Common myeloid progenitor, CD34-positive (primary cell): ENCODE measurements at regions not wholly inside any gene's neighbourhood (a gene's known extent, or its start where the extent isn't known, plus 50 kb on each side); places are given as distances from the start of the nearest gene placed in this dataset.

ENCODE experiments used
- CTCF ChIA-PET: fragments of 350-600 bp; sonication (Branson Sonifier 250); formaldehyde crosslinking; loops from one replicate; lab custom pipeline; 2021; ENCODE audit warnings: antibody characterized with exemption; lab: Charles Lee
- POLR2A ChIA-PET: fragments of 350-600 bp; sonication (Branson Sonifier 250); formaldehyde crosslinking; loops from one replicate; lab custom pipeline; 2021; ENCODE audit warnings: antibody characterized with exemption; lab: Charles Lee
- DNase-seq, 3 donors: peaks; one replicate each; pipeline versions ENCODE4 v3.0.0 to v3.0.0-alpha.2; 2013
- H3K27ac ChIP-seq, 2 experiments: 1 replicate in 1 of 2; 2 replicates in 1 of 2; pipeline ENCODE4 v1.7.0; 2013; ENCODE audit warnings: inconsistent platforms in 2 of 2, low read length in 2 of 2, mild to moderate bottlenecking in 2 of 2, low read depth in 1 of 2, moderate library complexity in 1 of 2; ENCODE audit not compliant: severe bottlenecking in 2 of 2, insufficient read depth in 1 of 2, poor library complexity in 1 of 2
- H3K27me3 ChIP-seq, 5 experiments: replicated peaks in 2 of 5; 1 replicate in 3 of 5; 2 replicates in 2 of 5; pipeline versions ENCODE4 v1.6.1 to v1.7.0; 2013; ENCODE audit warnings: low read length in 4 of 5, mild to moderate bottlenecking in 2 of 5, moderate library complexity in 2 of 5, inconsistent platforms in 1 of 5; ENCODE audit not compliant: insufficient read depth in 5 of 5, control insufficient read depth in 4 of 5
- H3K36me3 ChIP-seq, 4 experiments: 1 replicate in 2 of 4; 2 replicates in 2 of 4; pipeline versions ENCODE4 v1.6.1 to v1.7.0; 2013; ENCODE audit warnings: low read length in 3 of 4, control low read depth in 1 of 4, mild to moderate bottlenecking in 1 of 4; ENCODE audit not compliant: control insufficient read depth in 4 of 4, insufficient read depth in 4 of 4
- H3K4me1 ChIP-seq, 4 experiments: 1 replicate in 3 of 4; 2 replicates in 1 of 4; pipeline versions ENCODE4 v1.6.1 to v1.7.1; 2013; ENCODE audit warnings: low read length in 3 of 4, mild to moderate bottlenecking in 3 of 4, control low read depth in 1 of 4, inconsistent platforms in 1 of 4, moderate library complexity in 1 of 4; ENCODE audit not compliant: control insufficient read depth in 4 of 4, insufficient read depth in 4 of 4; ENCODE audit errors: control extremely low read depth in 1 of 4
- H3K4me3 ChIP-seq, 7 experiments: 1 replicate in 4 of 7; 2 replicates in 3 of 7; pipeline versions ENCODE4 v1.5.1 to v1.7.0; 2013; ENCODE audit warnings: mild to moderate bottlenecking in 7 of 7, low read length in 6 of 7, moderate library complexity in 6 of 7, inconsistent platforms in 2 of 7, low read depth in 2 of 7, control low read depth in 1 of 7; ENCODE audit not compliant: insufficient read depth in 4 of 7, control insufficient read depth in 1 of 7; ENCODE audit errors: extremely low read depth in 1 of 7
- H3K9me3 ChIP-seq, 5 experiments: 1 replicate in 4 of 5; 2 replicates in 1 of 5; pipeline versions ENCODE4 v1.6.1 to v1.7.1; 2013; ENCODE audit warnings: low read length in 4 of 5, mild to moderate bottlenecking in 2 of 5, inconsistent platforms in 1 of 5, low read depth in 1 of 5, moderate library complexity in 1 of 5; ENCODE audit not compliant: control insufficient read depth in 4 of 5, insufficient read depth in 2 of 5; ENCODE audit errors: control extremely low read depth in 1 of 5
- WGBS: methylation state at CpG from one replicate; pipeline ENCODE4 v1.1.5; 2013; ENCODE audit not compliant: insufficient coverage; 5-methylcytosine and 5-hydroxymethylcytosine counted together

DNA sequence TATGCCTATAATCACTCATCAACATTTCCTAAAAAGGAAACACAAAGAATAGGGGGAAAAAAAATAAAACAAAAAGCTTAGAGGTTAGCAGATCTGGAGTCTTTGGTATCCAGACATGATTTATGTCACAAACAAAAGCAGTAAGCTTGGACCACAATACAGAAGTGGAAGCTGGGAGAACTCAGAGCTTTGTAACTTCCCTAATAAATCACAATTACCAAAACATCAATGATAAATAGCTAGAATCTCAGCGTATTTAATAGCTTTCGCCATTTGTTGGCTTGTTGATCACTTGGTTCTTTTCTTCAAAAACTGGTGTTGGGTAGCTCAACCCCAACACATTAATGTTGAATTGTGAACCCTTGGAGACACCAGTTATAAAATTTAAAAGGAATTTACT lies 392.5 kb downstream of the IRS1 start:
- Histone ChIP-seq H3K36me3 (no peaks in the 10 kb centered on the region), H3K9me3 (no peaks in the 10 kb centered on the region), H3K4me1 (no peaks in the 10 kb centered on the region), H3K4me3 (no peak overlapping the region), H3K27me3 (peaks cover 0 to 4% (median 0%) of the 10 kb centered on the region in 5 experiments), H3K27ac (no peak overlapping the region)
- peak in 2 of 3 donors; percentile 10 to 21 for DNase-seq
- ChIA-PET CTCF (no interaction called here), POLR2A (no interaction called here)
- no CpG with 5 or more reads among the region's 2 CpGs for WGBS

DNA sequence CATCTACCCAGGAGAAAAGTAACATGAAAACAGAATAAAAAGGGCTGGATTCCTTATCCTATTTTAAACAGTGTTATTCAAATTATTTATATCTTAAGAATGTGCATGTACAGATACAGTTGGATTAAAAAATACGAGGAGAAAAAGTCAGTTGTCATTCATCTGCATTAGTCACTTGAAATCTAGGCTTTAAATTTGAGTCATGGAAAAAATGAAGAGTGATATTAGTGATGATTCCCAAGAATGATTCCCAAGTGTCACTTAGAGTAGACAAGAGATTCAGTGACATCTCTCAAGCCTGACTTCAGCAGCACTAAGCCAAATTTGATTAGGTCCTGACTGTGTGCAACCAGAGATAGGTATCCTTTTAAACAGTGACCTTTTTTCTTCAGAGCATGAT lies 394.2 kb downstream of the IRS1 start:
- POLR2A ChIA-PET, result no interaction called here
- CTCF ChIA-PET, result no interaction called here
- WGBS, result 88% methylated on average over 1 of the region's 1 CpG

GRCh38 chr2:226403369-226403768 lies 396.3 kb downstream of the IRS1 start:
- Histone ChIP-seq H3K36me3 (no peaks in the 10 kb centered on the region), H3K27me3 (peaks cover 0 to 4% (median 0%) of the 10 kb centered on the region in 5 experiments), H3K9me3 (no peaks in the 10 kb centered on the region), H3K4me1 (no peaks in the 10 kb centered on the region), H3K27ac (no peak overlapping the region), H3K4me3 (no peak overlapping the region)
- 92% methylated on average over 2 of the region's 2 CpGs for WGBS
- CTCF ChIA-PET, result interaction anchor here (0.6 to 1.4 kb wide), 2 partner anchors 8 to 423 kb away, joined by 3 read pairs; no protein-coding TSS in a partner anchor
- DNase-seq, result no peak
- POLR2A ChIA-PET, result no interaction called here

More for the DNA sequence above, 394.2 kb downstream of the IRS1 start:
- H3K4me1 ChIP-seq, result no peaks in the 10 kb centered on the region
- H3K9me3 ChIP-seq, result no peaks in the 10 kb centered on the region
- H3K4me3 ChIP-seq, result no peak overlapping the region
- no peak for DNase-seq
- H3K27ac ChIP-seq, result no peak overlapping the region
- peaks cover 0 to 4% (median 0%) of the 10 kb centered on the region in 5 experiments for H3K27me3 ChIP-seq
- H3K36me3 ChIP-seq, result no peaks in the 10 kb centered on the region

- no CpG with 5 or more reads among the region's 1 CpG for WGBS
- H3K4me1 ChIP-seq, result no peaks in the 10 kb centered on the region
- H3K27ac ChIP-seq, result no peak overlapping the region
- H3K4me3 ChIP-seq, result no peak overlapping the region
- peaks cover 0 to 2% (median 0%) of the 10 kb centered on the region in 5 experiments for H3K27me3 ChIP-seq
- CTCF ChIA-PET, result interaction anchor here (1.0 kb wide), 1 partner anchor 403 kb away, joined by 3 read pairs; no protein-coding TSS in a partner anchor
- H3K9me3 ChIP-seq, result no peaks in the 10 kb centered on the region
- no peaks in the 10 kb centered on the region for H3K36me3 ChIP-seq
- no peak for DNase-seq
- POLR2A ChIA-PET, result no interaction called here
These were observed 400.6 kb downstream of the IRS1 start for GRCh38 chr2:226399006-226399405.

DNA sequence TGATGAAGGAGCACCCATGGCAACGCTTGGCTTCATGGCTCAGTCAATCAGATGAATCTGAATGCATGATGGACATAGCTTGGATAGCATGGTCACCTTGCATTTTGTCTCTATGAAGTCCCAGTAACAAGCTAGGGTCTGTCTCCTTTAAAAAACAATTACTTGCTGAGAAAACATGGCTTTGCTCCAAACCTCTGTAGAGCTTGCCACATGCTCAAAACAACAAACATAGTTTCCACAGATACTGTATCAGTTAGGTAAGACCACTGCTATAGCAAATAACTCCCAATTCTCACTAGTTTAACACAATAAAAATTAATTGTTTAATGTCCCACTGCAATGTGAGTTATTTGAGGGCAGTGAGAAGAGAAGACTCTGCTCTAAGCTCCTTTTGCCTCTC lies 401.0 kb downstream of the IRS1 start:
- H3K4me1 ChIP-seq, result no peaks in the 10 kb centered on the region
- no peaks in the 10 kb centered on the region for H3K27me3 ChIP-seq
- no peak overlapping the region for H3K27ac ChIP-seq
- whole genome bisulfite sequencing, result 86% methylated on average over 1 of the region's 1 CpG
- DNase-seq, result no peak
- ChIA-PET CTCF (interaction anchor here (1.0 kb wide), 1 partner anchor 404 kb away, joined by 3 read pairs; no protein-coding TSS in a partner anchor), POLR2A (no interaction called here)
- H3K4me3 ChIP-seq, result no peak overlapping the region
- no peaks in the 10 kb centered on the region for H3K36me3 ChIP-seq
- H3K9me3 ChIP-seq, result no peaks in the 10 kb centered on the region

DNA sequence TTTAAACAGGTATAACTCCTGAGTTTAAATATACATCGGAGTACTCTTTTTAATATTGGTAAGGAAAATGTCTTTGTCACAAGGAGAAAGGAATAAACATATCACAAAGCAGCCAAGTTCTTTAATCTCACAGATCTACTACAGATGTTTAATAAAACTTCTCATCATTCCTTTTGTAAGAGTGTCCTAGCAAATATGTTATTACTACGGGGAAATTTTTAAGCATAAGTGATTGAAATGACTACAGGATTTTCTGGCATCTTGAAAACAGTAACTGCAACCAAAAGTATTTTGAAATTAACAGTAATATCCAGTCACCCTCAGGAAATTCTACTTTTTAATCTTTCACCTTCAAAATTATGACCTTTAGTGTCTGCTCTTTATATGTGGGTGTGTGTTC lies 403.1 kb downstream of the IRS1 start:
- no peaks in the 10 kb centered on the region for H3K36me3 ChIP-seq
- H3K9me3 ChIP-seq, result no peaks in the 10 kb centered on the region
- H3K4me3 ChIP-seq, result no peak overlapping the region
- no CpG with 5 or more reads among the region's 2 CpGs for WGBS
- ChIA-PET POLR2A (no interaction called here), CTCF (no interaction called here)
- no peak for DNase-seq
- no peaks in the 10 kb centered on the region for H3K4me1 ChIP-seq
- H3K27ac ChIP-seq, result no peak overlapping the region
- H3K27me3 ChIP-seq, result peaks cover 0 to 2% (median 0%) of the 10 kb centered on the region in 5 experiments

GRCh38 chr2:226387499-226387942 lies 412.1 kb downstream of the IRS1 start:
- Histone ChIP-seq H3K36me3 (no peaks in the 10 kb centered on the region), H3K27ac (no peak overlapping the region), H3K4me1 (no peaks in the 10 kb centered on the region), H3K4me3 (no peak overlapping the region), H3K27me3 (peaks cover 0 to under 1% (median 0%) of the 10 kb centered on the region in 5 experiments), H3K9me3 (no peaks in the 10 kb centered on the region)
- WGBS, result 93% methylated on average over 3 of the region's 4 CpGs
- ChIA-PET CTCF (no interaction called here), POLR2A (no interaction called here)
- DNase-seq, result no peak
